HG02981 (cell line): ENCODE measurements at regions not wholly inside any gene's neighbourhood (a gene's known extent, or its start where the extent isn't known, plus 50 kb on each side); places are given as distances from the start of the nearest gene placed in this dataset.

ENCODE experiments used
- ATAC-seq: cut with Tn5 transposase; IDR thresholded peaks from one replicate; pipeline ENCODE4 v1.9.1; 2021; ENCODE audit warnings: mild to moderate bottlenecking, moderate library complexity; ENCODE audit not compliant: unreplicated experiment

DNA sequence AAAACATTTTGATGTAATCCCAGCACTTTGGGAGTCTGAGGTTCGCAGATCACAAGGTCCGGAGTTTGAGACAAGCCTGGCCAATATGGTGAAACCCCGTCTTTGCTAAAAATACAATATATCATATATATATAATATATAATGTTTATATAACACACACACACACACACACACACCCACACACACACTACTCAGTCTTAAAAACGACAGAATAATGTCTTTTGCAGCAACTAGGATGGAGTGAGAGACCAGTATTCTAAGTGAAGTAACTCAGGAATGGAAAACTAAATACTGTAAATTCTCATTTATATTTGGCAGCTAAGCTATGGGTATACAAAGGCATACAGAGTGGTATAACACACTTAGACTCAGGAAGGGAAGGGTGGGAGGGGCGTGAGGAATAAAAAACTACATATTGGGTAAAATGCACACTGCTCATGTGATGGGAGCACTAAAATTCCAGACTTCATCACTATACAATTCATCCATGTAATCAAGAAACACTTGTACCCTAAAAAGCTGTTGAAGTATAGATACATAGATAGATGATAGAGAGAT, 231.2 kb upstream of the SEMA3A start:
- no peak for ATAC-seq

DNA sequence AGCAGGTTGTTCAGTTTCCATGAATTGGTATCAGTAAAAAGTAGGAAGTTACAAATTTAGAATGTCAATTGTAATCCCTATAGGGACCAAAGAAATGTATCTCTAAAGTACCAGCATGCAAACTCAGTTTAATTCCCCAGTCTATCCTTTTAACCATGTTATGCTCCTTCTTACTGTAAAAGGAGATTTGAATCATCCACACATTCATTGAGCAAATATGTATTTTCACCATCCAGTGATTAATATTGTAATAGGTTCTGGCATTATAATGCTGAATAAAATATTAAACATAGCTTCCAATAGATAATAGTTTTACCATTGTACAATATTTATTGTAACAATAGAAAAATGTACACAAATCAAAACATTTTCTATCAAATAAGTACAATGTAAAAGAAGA, 228.2 kb upstream of the SEMA3A start:
- ATAC-seq, result no peak

DNA sequence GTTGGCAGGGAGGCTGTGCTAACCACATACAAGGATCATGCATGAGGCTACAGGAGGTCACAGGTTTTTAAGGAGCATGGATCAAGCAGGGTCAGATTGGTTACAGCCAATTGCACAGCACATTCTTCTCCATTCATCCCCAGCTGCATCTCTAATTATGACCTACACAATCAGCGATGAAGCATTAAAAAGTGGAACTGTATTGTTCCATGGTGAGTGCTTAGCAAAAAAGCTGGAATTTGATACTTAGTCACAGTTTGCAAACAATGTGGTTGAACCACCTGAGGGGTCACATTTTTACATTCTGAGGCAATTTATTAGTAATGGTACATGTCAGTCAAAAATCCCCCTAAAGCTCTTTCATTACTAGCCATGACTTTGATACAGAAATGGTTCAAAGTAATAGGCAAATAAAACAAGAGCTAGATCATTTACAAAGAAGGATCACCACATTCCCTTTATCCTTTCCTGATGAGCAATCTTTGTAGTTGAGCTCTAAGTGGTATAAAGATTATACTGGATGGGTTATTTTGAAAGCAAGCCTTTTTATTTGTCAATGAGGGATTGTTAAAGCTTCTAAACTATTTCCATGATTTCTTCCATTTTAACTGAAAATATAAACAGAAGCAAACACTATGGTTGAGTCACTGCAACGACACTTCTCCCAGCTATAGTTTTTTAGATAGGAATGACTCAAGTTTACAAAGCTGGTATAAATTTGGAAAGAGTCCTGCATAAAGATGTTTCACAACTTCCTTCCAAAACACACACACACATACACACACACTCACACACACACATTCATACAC, 217.8 kb upstream of the SEMA3A start:
- ATAC-seq, result no peak

DNA sequence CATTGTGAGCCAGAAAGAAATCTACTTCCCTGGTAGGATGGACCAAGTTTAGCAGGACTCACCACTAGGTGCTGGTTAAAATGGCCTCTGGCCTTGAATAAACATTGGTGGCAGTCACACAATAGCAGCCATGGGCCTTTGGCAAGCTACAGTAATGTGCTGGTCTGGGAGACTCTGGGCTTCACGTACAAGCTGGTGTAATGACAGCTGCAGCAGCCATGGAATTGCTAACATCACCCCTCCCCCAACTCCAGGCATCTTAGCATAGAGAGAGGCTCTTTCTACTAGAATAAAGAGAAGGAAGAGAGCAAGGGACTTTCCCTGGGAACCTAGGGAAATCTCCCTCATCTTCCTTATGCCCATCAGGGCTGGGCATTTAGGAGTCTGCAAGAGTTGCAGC, 205.1 kb upstream of the SEMA3A start:
- ATAC-seq, result no peak

GRCh38 chr7:84394219-84394618, 199.6 kb upstream of the SEMA3A start:
- ATAC-seq, result no peak

DNA sequence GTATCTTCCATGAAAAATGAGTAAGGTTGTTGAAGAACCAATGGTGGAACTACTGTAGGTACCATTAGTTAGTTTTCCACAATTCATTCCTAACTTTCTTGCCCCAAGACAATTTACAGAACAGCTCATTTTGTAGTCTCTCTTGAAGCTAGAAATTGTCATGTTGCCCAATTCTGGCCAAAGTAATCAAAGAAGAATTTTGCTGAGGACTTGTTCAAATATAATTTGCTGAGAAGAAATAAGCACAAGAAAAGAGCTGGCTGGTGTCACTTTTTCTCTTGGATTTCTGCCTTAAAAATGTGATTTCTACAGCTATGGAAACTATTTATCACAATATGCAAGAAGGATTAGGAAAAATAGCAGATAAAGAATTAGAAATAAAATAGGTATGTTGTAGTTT, 199.2 kb upstream of the SEMA3A start:
- no peak for ATAC-seq

GRCh38 chr7:84390845-84391244, 196.3 kb upstream of the SEMA3A start:
- no peak for ATAC-seq

DNA sequence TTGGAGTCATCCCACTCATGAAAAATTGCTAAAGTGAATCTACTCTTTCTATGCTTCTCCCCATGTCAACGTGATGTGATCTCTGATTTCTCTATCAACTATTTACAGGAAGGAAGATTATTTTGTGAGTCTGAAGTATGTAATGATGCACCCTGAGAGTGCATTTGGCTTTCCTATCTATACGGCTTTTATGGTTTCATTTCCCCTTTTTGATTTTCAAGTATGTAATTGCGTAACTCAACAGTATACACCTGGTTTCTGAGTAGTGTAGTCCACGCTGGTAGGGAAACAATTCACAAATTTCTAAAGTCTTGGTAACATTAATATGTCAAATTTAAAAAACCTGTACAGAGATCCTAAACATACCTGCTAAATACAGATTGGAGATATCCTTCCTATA, 194.7 kb upstream of the SEMA3A start:
- ATAC-seq, result peak; percentile 100

DNA sequence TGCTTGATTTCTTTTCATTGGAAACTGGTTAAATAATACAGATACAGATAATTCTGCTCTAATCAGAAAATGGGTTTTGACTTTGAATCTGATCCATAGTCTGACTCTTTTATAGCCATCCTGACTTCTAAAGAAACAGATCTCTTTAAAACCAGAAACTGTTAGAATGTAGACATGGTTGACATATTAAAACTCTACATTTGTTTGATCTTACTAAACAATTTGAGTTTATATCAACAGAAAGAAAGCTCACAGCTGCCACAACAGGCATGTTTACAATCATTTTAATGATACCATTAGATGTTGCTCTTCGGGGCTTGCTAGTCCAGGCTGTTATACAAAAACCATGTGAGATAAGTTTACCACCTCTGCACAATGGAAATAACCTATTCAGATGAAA, 193.0 kb upstream of the SEMA3A start:
- ATAC-seq, result no peak

- no peak for ATAC-seq
Observed at GRCh38 chr7:84384417-84384816, 189.8 kb upstream of the SEMA3A start.

GRCh38 chr7:84379446-84379845, 184.9 kb upstream of the SEMA3A start:
- no peak for ATAC-seq

GRCh38 chr7:84372712-84373111, 178.1 kb upstream of the SEMA3A start:
- no peak for ATAC-seq

DNA sequence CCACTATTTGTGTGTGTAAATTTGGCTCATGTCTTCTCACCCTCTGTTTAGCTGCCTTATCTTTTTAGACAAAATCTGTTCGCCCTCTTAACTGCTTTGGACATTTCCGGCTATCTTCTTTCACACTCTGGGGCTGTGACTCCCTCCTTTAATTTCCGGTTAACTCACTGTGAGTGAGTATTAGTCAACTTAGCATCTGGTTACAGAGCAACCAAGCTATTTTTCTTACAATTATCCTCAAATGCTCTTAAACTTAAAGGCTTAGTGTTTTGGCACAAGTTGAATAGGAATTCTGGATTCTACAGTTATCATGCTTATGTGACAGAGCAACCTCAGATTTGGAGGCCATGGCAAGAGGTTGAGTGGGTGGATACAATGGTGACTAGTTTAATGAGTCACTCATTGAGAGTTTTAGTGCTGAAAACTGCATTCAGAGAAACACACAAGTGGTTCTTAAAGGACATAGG, 177.6 kb upstream of the SEMA3A start:
- ATAC-seq, result no peak

DNA sequence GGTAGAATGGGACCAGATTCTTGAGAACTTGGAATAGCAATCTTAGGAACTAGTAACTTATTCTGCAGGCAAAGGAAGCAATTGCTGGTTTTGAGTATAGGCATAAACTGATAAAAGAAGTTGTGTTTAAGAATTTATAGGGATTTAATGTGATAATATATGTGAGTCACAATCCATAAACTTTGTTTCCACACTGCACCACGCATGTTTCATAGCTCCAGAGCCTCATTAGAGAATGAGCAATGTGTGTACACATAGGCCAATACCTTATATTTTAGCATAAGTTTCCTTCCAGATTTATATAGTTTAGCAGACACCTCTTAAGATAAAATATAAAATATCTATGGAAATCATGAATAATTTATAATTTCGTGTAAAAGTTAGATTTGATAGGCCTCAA, 175.5 kb upstream of the SEMA3A start:
- no peak for ATAC-seq

DNA sequence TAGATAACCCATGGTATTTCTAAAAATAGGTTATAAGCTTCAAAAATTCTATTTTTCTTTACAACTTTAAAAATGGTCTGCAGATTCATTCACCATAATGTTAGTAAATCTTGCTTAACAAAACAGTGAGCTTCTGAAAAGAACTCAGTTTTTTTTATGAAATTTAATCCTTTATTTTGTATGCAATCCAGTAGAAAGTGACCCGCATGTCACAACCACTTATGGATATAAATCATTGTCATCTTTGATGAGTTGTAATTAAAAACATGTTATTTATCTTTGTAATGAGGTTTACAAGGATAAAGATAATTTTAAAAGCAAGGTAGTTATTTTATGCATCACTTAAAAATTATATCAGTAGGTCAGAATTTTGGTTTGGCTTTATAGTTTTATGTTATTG, 173.5 kb upstream of the SEMA3A start:
- no peak for ATAC-seq

DNA sequence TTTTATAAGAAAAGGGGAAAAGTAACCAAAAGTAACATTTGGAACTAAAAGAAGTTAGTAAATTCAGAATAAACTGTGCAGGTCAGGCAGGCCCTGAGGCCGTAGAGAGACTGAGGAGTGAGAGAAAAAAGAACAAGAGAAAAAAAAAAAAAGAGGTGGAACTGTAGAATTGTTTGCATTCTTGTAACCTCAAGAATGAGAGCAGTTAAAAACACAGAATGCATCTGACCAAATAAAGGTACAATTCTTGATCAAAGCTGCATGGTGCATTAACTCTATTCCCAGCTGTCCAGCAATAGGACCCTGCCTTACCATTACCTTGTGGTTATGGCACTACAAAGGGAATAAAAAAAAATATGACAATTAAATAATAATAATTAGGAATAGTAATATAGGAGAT, 170.1 kb upstream of the SEMA3A start:
- ATAC-seq, result no peak

DNA sequence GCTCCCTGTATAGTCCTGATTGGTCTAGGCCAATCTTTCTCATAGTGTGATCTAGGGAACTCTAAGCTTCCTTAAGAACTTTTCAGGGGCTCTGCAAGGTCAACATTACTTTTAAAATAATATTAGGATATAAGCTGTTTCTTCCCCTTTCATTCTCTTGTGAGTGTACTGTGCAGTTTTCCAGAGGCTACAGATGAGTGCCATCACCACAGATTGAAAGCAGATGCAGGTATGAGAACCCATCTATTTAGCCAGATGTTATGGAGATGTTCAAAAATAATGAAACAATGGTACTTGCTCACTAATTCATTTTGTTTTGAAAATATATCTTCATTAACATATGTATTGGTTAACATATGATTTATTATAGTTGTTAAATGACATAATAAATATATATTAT, 169.2 kb upstream of the SEMA3A start:
- ATAC-seq, result no peak

DNA sequence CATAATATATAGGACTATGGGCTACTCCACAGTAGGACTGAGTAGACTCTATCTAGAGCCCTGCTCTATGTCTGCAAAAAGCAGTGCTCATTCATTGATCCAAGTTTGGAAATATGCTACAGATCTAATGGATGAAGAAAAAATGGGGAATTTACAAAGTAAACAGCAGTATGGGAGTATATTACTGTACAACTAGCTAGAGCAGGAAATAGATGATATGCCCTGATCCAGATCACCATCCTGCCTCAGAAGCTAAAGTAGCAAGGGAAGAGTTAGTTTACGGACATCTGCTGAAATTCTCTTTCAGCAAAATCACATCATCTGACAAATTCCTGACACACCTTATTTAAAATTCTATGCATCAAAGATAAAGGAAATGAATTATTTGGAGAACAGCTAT, 168.2 kb upstream of the SEMA3A start:
- no peak for ATAC-seq

GRCh38 chr7:84362360-84362759, 167.8 kb upstream of the SEMA3A start:
- no peak for ATAC-seq

DNA sequence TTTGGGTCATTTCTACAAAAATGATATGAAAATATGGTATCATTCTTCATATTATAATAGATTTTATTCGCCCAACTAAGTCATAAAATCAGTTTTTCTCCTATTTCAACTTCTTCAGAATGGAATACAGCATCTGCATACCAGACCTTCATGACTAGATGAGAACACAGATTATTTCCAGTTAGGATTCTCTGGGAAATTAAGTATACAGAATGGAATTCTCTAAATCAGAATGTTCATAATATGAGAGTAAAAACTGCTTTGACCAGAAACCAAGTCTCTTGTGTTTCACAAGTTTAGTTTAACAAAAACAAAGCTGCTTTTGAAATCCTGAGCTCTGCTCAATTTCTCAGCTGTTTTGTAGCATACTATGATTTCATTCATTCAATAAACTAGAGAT, 160.3 kb upstream of the SEMA3A start:
- ATAC-seq, result no peak

DNA sequence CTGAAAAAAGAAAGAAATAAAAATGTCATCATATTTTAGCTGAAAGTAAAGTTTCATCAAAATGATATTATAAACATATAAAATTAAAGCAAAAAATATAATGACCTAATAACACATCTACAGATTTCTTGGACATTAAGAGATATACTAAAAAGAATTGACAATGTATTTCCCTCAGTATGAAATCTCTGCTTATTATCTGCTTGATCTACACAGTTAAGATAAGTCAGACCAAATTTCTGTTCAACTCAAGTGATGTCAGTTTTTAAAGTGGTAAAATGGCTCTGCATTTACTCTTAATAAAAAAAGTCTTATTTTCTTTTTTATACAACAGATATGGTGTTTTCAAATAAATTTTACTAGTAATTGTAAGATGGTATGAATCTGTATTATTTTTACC, 159.4 kb upstream of the SEMA3A start:
- ATAC-seq, result no peak

- ATAC-seq, result no peak
Observed at GRCh38 chr7:84339306-84339705, 144.7 kb upstream of the SEMA3A start.

DNA sequence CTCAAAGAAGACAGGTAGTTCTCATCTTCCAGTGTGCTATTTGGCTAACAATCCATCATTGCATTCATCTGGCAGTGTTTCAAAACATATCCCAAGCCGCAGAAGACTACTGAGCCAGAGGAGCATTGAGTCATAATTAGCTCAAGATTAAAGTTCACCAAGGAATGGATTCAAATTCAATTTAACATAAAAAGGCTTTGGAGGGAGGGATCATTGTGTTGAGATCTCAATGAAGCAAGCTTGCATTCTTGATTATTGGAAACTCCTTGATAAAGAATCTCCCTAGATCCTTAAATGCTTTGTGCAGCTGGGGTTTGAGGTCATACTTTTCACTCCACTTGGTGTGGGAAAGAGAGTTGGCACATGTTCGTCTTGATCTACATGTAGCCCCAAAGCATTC, 142.8 kb upstream of the SEMA3A start:
- no peak for ATAC-seq
